Heart right ventricle (tissue), 16 donors: ENCODE measurements at regions not wholly inside any gene's neighbourhood (a gene's known extent, or its start where the extent isn't known, plus 50 kb on each side); places are given as distances from the start of the nearest gene placed in this dataset.

Source experiments
- ATAC-seq, 8 donors: fragments of 200-7000 bp; cut with Tn5 transposase; one replicate each; pipeline ENCODE4 v1.9.1; 2020; ENCODE audit warnings: mild to moderate bottlenecking in 8 of 8, moderate library complexity in 8 of 8, moderate number of reproducible peaks in 1 of 8
- DNase-seq, 2 donors: peaks; one replicate each; pipeline ENCODE4 v3.0.0-alpha.2; 2020
- H3K27ac ChIP-seq, 10 donors: fragments of 200-600 bp; sonication (generic) in 2 of 10; one replicate each; pipeline versions ENCODE4 v1.5.0 to v1.8.0; 2020 to 2022; ENCODE audit warnings: mild to moderate bottlenecking in 3 of 10
- H3K27me3 ChIP-seq, 7 donors: fragments of 200-600 bp; one replicate each; pipeline ENCODE4 v1.8.0; 2021 to 2022; ENCODE audit warnings: mild to moderate bottlenecking in 2 of 7
- H3K36me3 ChIP-seq, 9 donors: fragments of 200-600 bp; sonication (generic) in 1 of 9; one replicate each; pipeline versions ENCODE4 v1.5.0 to v1.8.0; 2020 to 2022; ENCODE audit warnings: mild to moderate bottlenecking in 2 of 9
- H3K4me1 ChIP-seq, 9 donors: fragments of 200-600 bp; sonication (generic) in 1 of 9; one replicate each; pipeline versions ENCODE4 v1.5.0 to v1.8.0; 2020 to 2022; ENCODE audit warnings: mild to moderate bottlenecking in 4 of 9
- H3K4me3 ChIP-seq, 10 donors: fragments of 200-600 bp; sonication (generic) in 2 of 10; one replicate each; pipeline versions ENCODE4 v1.5.0 to v1.8.0; 2020 to 2022; ENCODE audit warnings: mild to moderate bottlenecking in 7 of 10, moderate library complexity in 2 of 10
- H3K9me3 ChIP-seq, 11 donors: fragments of 200-600 bp in 10 of 11; sonication (generic) in 2 of 11; one replicate each; pipeline versions ENCODE4 v1.5.0 to v1.8.0; 2013 to 2022; ENCODE audit warnings: mild to moderate bottlenecking in 2 of 11, control low read depth in 1 of 11, moderate library complexity in 1 of 11
- WGBS, 2 donors: extraction: QIAGEN DNeasy Blood & Tissue Kit; methylation state at CpG; one replicate each; pipeline ENCODE4 v1.1.7; 2013; ENCODE audit warnings: inconsistent platforms in 1 of 2; 5-methylcytosine and 5-hydroxymethylcytosine counted together
- intact Hi-C, 10 donors: fragments of 100-400 bp; cut with DNase I; formaldehyde crosslinking; loops; one replicate each; pipeline versions ENCODE4 v1.11.1 to v1.14.2; 2022
- TF ChIP-seq, protein P1 (sequence below), 9 donors: fragments of 200-600 bp; sonication (generic) in 2 of 9; IDR thresholded peaks; one replicate each; pipeline versions ENCODE4 v1.5.0 to v1.8.0; 2021 to 2022; ENCODE audit warnings: antibody characterized with exemption in 9 of 9, mild to moderate bottlenecking in 5 of 9, moderate library complexity in 1 of 9
- donor health status: Arrhythmogenic right ventricular cardiomyopathy.
- donor health status: ischemic (EF 13 %, LVEDD 7.1; RV severe dilation, severe dysfunction).
- donor health status: healthy with polysubstance abuse.
- donor health status: DM: no; HTN: yes; CAD: no.
- donor health status: DM: no; HTN: no; CAD: no.
- donor health status: ischemic (EF 25% LVEDD 6.9; RV normal size, moderate dysfunction).
- donor health status: ischemic (EF 25% LVEDD 5.7; RV mildly dilated, moderate dysfunction).
- donor health status: healthy.
- donor health status: DM: yes; HTN: yes; CAD: no.
- donor health status: Ischemic cardiomyopathy.
- donor health status: ischemic (EF 35%, LVEDD 5.7; RV mildly dilated, moderate dysfunction).
- donor health status: nonischemic (EF 11% LVEDD 7.7; RV severe dilation, severe dysfunction).
- donor health status: DM: yes; HTN: yes; CAD: no.
- donor health status: PGD.
- donor health status: ischemic (EF 29% LVEDD 5.4; RV normal size, mild dysfunction).
- donor health status: nonischemic (EF 23%, LVEDD 6.1; RV moderate dilation, normal function).

DNA sequence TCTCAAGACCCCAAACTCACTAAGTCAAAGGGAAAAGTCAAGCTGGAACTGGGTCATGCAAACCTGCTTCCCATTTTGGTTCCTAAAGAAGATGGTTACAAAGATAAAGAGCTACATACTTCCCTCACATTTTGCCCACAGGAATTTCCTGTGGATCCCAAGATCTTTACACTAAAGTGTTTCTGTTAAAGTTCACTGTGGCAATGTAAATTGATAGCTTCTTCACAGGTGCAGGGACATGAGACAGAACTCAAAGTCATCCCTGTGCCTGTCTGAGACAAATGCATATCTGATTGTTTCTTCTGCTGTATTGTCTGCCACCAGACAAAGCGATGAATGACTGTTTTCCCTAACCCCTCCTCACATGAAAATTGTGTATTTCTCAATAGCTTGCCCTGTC, 567.8 kb downstream of the ZIC1 start:
- DNase-seq (no peak), ATAC-seq (no peak)
- no peaks in the 10 kb centered on the region for H3K27me3 ChIP-seq
- H3K36me3 ChIP-seq: no peaks in the 10 kb centered on the region
- intact Hi-C loops: no loop called here
- 90 to 93% methylated on average over 1 of the region's 1 CpG for WGBS, 2 donors
- no peaks in the 10 kb centered on the region for H3K4me1 ChIP-seq
- H3K4me3 ChIP-seq: no peak overlapping the region
- no peak overlapping the region for H3K27ac ChIP-seq
- TF ChIP-seq, protein P1, sequence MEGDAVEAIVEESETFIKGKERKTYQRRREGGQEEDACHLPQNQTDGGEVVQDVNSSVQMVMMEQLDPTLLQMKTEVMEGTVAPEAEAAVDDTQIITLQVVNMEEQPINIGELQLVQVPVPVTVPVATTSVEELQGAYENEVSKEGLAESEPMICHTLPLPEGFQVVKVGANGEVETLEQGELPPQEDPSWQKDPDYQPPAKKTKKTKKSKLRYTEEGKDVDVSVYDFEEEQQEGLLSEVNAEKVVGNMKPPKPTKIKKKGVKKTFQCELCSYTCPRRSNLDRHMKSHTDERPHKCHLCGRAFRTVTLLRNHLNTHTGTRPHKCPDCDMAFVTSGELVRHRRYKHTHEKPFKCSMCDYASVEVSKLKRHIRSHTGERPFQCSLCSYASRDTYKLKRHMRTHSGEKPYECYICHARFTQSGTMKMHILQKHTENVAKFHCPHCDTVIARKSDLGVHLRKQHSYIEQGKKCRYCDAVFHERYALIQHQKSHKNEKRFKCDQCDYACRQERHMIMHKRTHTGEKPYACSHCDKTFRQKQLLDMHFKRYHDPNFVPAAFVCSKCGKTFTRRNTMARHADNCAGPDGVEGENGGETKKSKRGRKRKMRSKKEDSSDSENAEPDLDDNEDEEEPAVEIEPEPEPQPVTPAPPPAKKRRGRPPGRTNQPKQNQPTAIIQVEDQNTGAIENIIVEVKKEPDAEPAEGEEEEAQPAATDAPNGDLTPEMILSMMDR (IDR thresholded peaks at IDR 0.05): no peak
- H3K9me3 ChIP-seq: peaks cover 0 to 3% (median 0%) of the 10 kb centered on the region in 11 donors

- DNase-seq: no peak
- Histone ChIP-seq H3K27ac (no peak overlapping the region), H3K36me3 (no peaks in the 10 kb centered on the region), H3K27me3 (no peaks in the 10 kb centered on the region), H3K9me3 (no peaks in the 10 kb centered on the region), H3K4me1 (no peaks in the 10 kb centered on the region), H3K4me3 (no peak overlapping the region)
- TF ChIP-seq, protein P1 (IDR thresholded peaks at IDR 0.05): no peak
- ATAC-seq: no peak
- intact Hi-C loops: no loop called here
- WGBS, 2 donors: 80 to 100% methylated on average over 1 of the region's 1 CpG
Measured at GRCh38 chr3:147987549-147987948, 578.4 kb downstream of the ZIC1 start.

GRCh38 chr3:147989344-147989743, 580.2 kb downstream of the ZIC1 start:
- H3K9me3 ChIP-seq: no peaks in the 10 kb centered on the region
- WGBS, 2 donors: 96 to 97% methylated on average over 27 of the region's 27 CpGs
- no peak overlapping the region for H3K27ac ChIP-seq
- no peaks in the 10 kb centered on the region for H3K27me3 ChIP-seq
- ATAC-seq: no peak
- H3K4me3 ChIP-seq: no peak overlapping the region
- H3K4me1 ChIP-seq: no peaks in the 10 kb centered on the region
- intact Hi-C loops: no loop called here
- no peak for DNase-seq
- TF ChIP-seq, protein P1 (IDR thresholded peaks at IDR 0.05): no peak
- H3K36me3 ChIP-seq: no peaks in the 10 kb centered on the region

DNA sequence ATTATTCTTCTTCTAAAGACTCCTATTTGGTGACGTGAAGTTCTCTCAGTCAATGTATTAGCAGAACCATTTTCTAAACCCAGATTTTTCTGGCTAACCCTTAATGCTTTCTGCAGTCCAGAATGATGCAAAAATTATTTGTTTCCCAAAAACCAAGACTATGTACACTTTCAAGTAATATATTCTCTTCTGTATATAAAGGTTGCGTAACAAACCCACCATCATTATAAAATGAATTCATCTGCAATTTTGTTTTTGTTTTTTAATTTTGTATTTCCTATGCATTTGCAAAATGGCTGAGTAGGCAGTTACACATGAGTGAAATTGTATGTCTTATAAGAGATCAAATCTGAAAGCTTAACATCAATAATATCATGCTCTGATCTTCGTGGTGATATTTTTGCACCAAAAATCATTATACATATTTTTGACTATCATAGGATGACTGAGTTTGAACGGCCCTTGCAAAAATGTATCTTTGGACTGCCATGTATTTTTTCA, 593.6 kb downstream of the ZIC1 start:
- Histone ChIP-seq H3K27ac (no peak overlapping the region), H3K9me3 (peaks cover 0 to 3% (median 0%) of the 10 kb centered on the region in 11 donors), H3K27me3 (no peaks in the 10 kb centered on the region), H3K36me3 (no peaks in the 10 kb centered on the region), H3K4me1 (no peaks in the 10 kb centered on the region), H3K4me3 (no peak overlapping the region)
- ATAC-seq (no peak), DNase-seq (no peak)
- TF ChIP-seq, protein P1 (IDR thresholded peaks at IDR 0.05): no peak
- intact Hi-C loops: no loop called here
- 79 to 85% methylated on average over 4 of the region's 4 CpGs for WGBS, 2 donors
